ENCODE measurements at regions not wholly inside any gene's neighbourhood (a gene's known extent, or its start where the extent isn't known, plus 50 kb on each side); places are given as distances from the start of the nearest gene placed in this dataset.

- no peak for DNase-seq (ENCODE audit: low read depth)
These were observed 1707.2 kb upstream of the ACO1 start for GRCh38 chr9:30677221-30677620.

GRCh38 chr9:30688801-30689200 is 1695.6 kb upstream of the ACO1 start:
- DNase-seq (ENCODE audit: low read depth): no peak

GRCh38 chr9:30697958-30698357 is 1686.5 kb upstream of the ACO1 start:
- DNase-seq (ENCODE audit: low read depth): no peak

GRCh38 chr9:30711591-30711990 is 1672.9 kb upstream of the ACO1 start:
- no peak for DNase-seq (ENCODE audit: low read depth)

- DNase-seq (ENCODE audit: low read depth): no peak
These were observed 1671.2 kb upstream of the ACO1 start for GRCh38 chr9:30713243-30713642.

GRCh38 chr9:30714389-30714788 is 1670.1 kb upstream of the ACO1 start:
- no peak for DNase-seq (ENCODE audit: low read depth)

- no peak for DNase-seq (ENCODE audit: low read depth)
These were observed 1666.0 kb upstream of the ACO1 start for GRCh38 chr9:30718483-30718882.

- DNase-seq (ENCODE audit: low read depth): no peak
These were observed 1662.4 kb upstream of the ACO1 start for GRCh38 chr9:30722065-30722464.

- no peak for DNase-seq (ENCODE audit: low read depth)
These were observed 1660.8 kb upstream of the ACO1 start for GRCh38 chr9:30723656-30724055.

- no peak for DNase-seq (ENCODE audit: low read depth)
These were observed 1652.4 kb upstream of the ACO1 start for GRCh38 chr9:30732060-30732459.

GRCh38 chr9:30744871-30745270 is 1639.6 kb upstream of the ACO1 start:
- DNase-seq (ENCODE audit: low read depth): no peak

- no peak for DNase-seq (ENCODE audit: low read depth)
These were observed 1637.9 kb upstream of the ACO1 start for GRCh38 chr9:30746589-30746988.

- DNase-seq (ENCODE audit: low read depth): no peak
These were observed 1626.7 kb upstream of the ACO1 start for GRCh38 chr9:30757723-30758122.

GRCh38 chr9:30758726-30759446 is 1625.6 kb upstream of the ACO1 start:
- DNase-seq (ENCODE audit: low read depth): no peak

GRCh38 chr9:30765318-30765717 is 1619.1 kb upstream of the ACO1 start:
- DNase-seq (ENCODE audit: low read depth): no peak

GRCh38 chr9:30771163-30771708 is 1613.2 kb upstream of the ACO1 start:
- no peak for DNase-seq (ENCODE audit: low read depth)

- DNase-seq (ENCODE audit: low read depth): no peak
These were observed 1612.7 kb upstream of the ACO1 start for GRCh38 chr9:30771760-30772159.

- DNase-seq (ENCODE audit: low read depth): no peak
These were observed 1611.0 kb upstream of the ACO1 start for GRCh38 chr9:30773427-30773826.

- no peak for DNase-seq (ENCODE audit: low read depth)
These were observed 1610.1 kb upstream of the ACO1 start for GRCh38 chr9:30774326-30774725.

- DNase-seq (ENCODE audit: low read depth): no peak
These were observed 1609.2 kb upstream of the ACO1 start for GRCh38 chr9:30775236-30775635.

GRCh38 chr9:30796764-30797163 is 1587.7 kb upstream of the ACO1 start:
- DNase-seq (ENCODE audit: low read depth): no peak

- DNase-seq (ENCODE audit: low read depth): no peak
These were observed 1584.8 kb upstream of the ACO1 start for GRCh38 chr9:30799527-30800101.

GRCh38 chr9:30800421-30800820 is 1584.0 kb upstream of the ACO1 start:
- no peak for DNase-seq (ENCODE audit: low read depth)

- no peak for DNase-seq (ENCODE audit: low read depth)
These were observed 1571.6 kb upstream of the ACO1 start for GRCh38 chr9:30812821-30813220.
